ENCODE measurements at regions not wholly inside any gene's neighbourhood (a gene's known extent, or its start where the extent isn't known, plus 50 kb on each side); places are given as distances from the start of the nearest gene placed in this dataset.

DNA sequence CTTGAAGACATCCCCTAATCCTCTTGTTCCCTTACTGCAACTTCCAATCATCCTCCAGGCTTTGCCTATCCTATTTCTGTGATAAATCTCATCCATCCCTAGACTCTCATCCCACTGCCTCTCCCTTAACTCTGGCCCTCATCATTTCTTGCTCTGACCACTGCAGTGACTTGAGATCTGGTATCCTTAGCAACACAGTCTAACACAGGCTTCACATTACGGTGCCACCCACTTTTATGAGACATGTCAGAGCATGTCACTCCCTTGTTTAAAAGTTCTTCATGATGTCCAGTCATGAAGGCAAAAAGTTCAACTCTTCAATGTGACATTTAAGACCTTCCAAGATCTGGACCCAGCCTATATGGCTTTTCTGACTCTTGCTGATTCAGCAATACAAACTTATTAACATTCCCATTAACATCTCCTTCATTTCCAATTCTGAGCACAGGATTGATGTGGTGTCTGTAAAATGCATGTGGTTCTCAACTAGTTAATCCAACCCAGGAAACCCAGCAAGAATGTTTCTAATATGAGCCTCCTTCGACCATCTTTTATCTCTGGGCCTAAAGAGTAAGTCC lies 64.0 kb downstream of the OR13H1 start:
- no peaks in the 10 kb centered on the region for H3K4me1 ChIP-seq (ENCODE audit: control insufficient read depth in 1 of 2, insufficient read depth in 2 of 2, low read length in 2 of 2)
- RAD21 ChIA-PET (ENCODE audit: low non-redundant PET in 1 of 2, low total read pairs in 2 of 2, uncharacterized antibody in 2 of 2, unreplicated experiment in 2 of 2), result no interaction called here
- TF ChIP-seq SIN3A (IDR thresholded peaks at IDR 0.05; ENCODE audit: low read depth) (no peak), EZH2phosphoT487 (IDR thresholded peaks at IDR 0.05; ENCODE audit: borderline replicate concordance) (no peak), CBX3 (IDR thresholded peaks at IDR 0.05; ENCODE audit: low read depth) (no peak), FOSL1 (IDR thresholded peaks at IDR 0.05; ENCODE audit: low read depth) (no peak), ZFX (IDR thresholded peaks at IDR 0.05) (no peak), CEBPB (IDR thresholded peaks at IDR 0.05; ENCODE audit: low read depth) (no peak), EZH2 (IDR thresholded peaks at IDR 0.05) (no peak), POLR2A (IDR thresholded peaks at IDR 0.05; ENCODE audit: borderline replicate concordance, extremely low read depth, insufficient read depth, insufficient read length) (no peak), TCF7L2 (IDR thresholded peaks at IDR 0.05; ENCODE audit: borderline replicate concordance, extremely low read depth, insufficient read depth, insufficient read length) (no peak), ELF1 (IDR thresholded peaks at IDR 0.05; ENCODE audit: borderline replicate concordance, low read depth) (no peak), POLR2AphosphoS5 (IDR thresholded peaks at IDR 0.05; ENCODE audit: low read depth, low read length) (no peak), ZNF274 (IDR thresholded peaks at IDR 0.05; ENCODE audit: low read depth, low read length) (no peak), JUND (IDR thresholded peaks at IDR 0.05) (no peak)
- TF ChIP-seq, protein P1, sequence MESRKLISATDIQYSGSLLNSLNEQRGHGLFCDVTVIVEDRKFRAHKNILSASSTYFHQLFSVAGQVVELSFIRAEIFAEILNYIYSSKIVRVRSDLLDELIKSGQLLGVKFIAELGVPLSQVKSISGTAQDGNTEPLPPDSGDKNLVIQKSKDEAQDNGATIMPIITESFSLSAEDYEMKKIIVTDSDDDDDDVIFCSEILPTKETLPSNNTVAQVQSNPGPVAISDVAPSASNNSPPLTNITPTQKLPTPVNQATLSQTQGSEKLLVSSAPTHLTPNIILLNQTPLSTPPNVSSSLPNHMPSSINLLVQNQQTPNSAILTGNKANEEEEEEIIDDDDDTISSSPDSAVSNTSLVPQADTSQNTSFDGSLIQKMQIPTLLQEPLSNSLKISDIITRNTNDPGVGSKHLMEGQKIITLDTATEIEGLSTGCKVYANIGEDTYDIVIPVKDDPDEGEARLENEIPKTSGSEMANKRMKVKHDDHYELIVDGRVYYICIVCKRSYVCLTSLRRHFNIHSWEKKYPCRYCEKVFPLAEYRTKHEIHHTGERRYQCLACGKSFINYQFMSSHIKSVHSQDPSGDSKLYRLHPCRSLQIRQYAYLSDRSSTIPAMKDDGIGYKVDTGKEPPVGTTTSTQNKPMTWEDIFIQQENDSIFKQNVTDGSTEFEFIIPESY (IDR thresholded peaks at IDR 0.05; ENCODE audit: extremely low read depth, insufficient replicate concordance, low read length), result no peak
- TF ChIP-seq, protein P2, sequence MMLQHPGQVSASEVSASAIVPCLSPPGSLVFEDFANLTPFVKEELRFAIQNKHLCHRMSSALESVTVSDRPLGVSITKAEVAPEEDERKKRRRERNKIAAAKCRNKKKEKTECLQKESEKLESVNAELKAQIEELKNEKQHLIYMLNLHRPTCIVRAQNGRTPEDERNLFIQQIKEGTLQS (IDR thresholded peaks at IDR 0.05), result no peak
- no peak for ATAC-seq
- no peak overlapping the region for H2AFZ ChIP-seq (ENCODE audit: low read depth, low read length, poor library complexity, severe bottlenecking)
- BruUV-seq (replicated peaks), result no TSS peak
- no peak overlapping the region for H3K27ac ChIP-seq (ENCODE audit: low read depth, low read length)
- intact Hi-C loops (cut with micrococcal nuclease), result no loop called here
- H3K9ac ChIP-seq (ENCODE audit: low read length), result no peak overlapping the region
- H3K9me3 ChIP-seq (ENCODE audit: control insufficient read depth in 1 of 2, insufficient read depth in 1 of 2, low read depth in 1 of 2, low read length in 2 of 2), result no peaks in the 10 kb centered on the region
- H4K20me1 ChIP-seq (ENCODE audit: insufficient read depth), result no peaks in the 10 kb centered on the region
- POLR2A ChIA-PET, result no interaction called here
- no peak for DNase-seq (ENCODE audit: low read depth, low spot score)
- CTCF ChIA-PET, result interaction anchor here (1.4 kb wide), 1 partner anchor 345 kb away, joined by 3 read pairs; no protein-coding TSS in a partner anchor
- H3K4me2 ChIP-seq (ENCODE audit: low read length), result no peak overlapping the region
- H3K9me2 ChIP-seq (ENCODE audit: insufficient read depth), result no peaks in the 10 kb centered on the region
- no peaks in the 10 kb centered on the region for H3K27me3 ChIP-seq (ENCODE audit: insufficient read depth, low read length)
- H3K79me2 ChIP-seq (ENCODE audit: insufficient read depth, low read length), result no peaks in the 10 kb centered on the region
- no peak overlapping the region for H3K4me3 ChIP-seq (replicated peaks in 1 of 2; ENCODE audit: low read depth in 1 of 2, low read length in 2 of 2)
- H3K36me3 ChIP-seq (ENCODE audit: control insufficient read depth in 1 of 2, insufficient read depth in 2 of 2, low read length in 2 of 2), result no peaks in the 10 kb centered on the region
